H9 (cell line): ENCODE measurements at regions not wholly inside any gene's neighbourhood (a gene's known extent, or its start where the extent isn't known, plus 50 kb on each side); places are given as distances from the start of the nearest gene placed in this dataset.

ENCODE experiments used
- DNase-seq: peaks from one replicate; pipeline ENCODE4 v3.0.0-alpha.2; 2017
- H2AFZ ChIP-seq: one replicate; pipeline ENCODE4 v1.6.1; 2013; ENCODE audit warnings: mild to moderate bottlenecking, low read length, control low read depth, moderate library complexity
- H2AK5ac ChIP-seq: 2 replicates; pipeline ENCODE4 v1.6.1; 2013; ENCODE audit warnings: low read length, control low read depth, mixed read lengths; ENCODE audit not compliant: insufficient read length
- H2BK120ac ChIP-seq: one replicate; pipeline ENCODE4 v1.6.1; 2013; ENCODE audit warnings: low read depth, mild to moderate bottlenecking, low read length, control low read depth, inconsistent platforms; ENCODE audit not compliant: poor library complexity, severe bottlenecking
- H2BK12ac ChIP-seq: 2 replicates; pipeline ENCODE4 v1.6.1; 2013; ENCODE audit warnings: low read length, control low read depth, mixed read lengths, low read depth; ENCODE audit not compliant: insufficient read length
- H2BK15ac ChIP-seq: 2 replicates; pipeline ENCODE4 v1.6.1; 2013; ENCODE audit warnings: low read depth, low read length, control low read depth
- H2BK20ac ChIP-seq: one replicate; pipeline ENCODE4 v1.6.1; 2013; ENCODE audit warnings: low read depth, mild to moderate bottlenecking, low read length, control low read depth, inconsistent platforms; ENCODE audit not compliant: poor library complexity, severe bottlenecking
- H2BK5ac ChIP-seq: 2 replicates; pipeline ENCODE4 v1.6.1; 2013; ENCODE audit warnings: low read length, control low read depth, mixed read lengths; ENCODE audit not compliant: insufficient read length
- H3K14ac ChIP-seq: 2 replicates; pipeline ENCODE4 v1.6.1; 2013; ENCODE audit warnings: low read length, control low read depth; ENCODE audit not compliant: insufficient read depth
- H3K18ac ChIP-seq: 2 replicates; pipeline ENCODE4 v1.6.1; 2013; ENCODE audit warnings: low read depth, mild to moderate bottlenecking, mixed read lengths, low read length, control low read depth; ENCODE audit not compliant: insufficient read length
- H3K23ac ChIP-seq: 2 replicates; pipeline ENCODE4 v1.6.1; 2013; ENCODE audit warnings: low read length, control low read depth, mixed read lengths, low read depth; ENCODE audit not compliant: insufficient read length
- H3K23me2 ChIP-seq: 2 replicates; pipeline ENCODE4 v1.6.1; 2013; ENCODE audit warnings: low read depth, mild to moderate bottlenecking, mixed read lengths, low read length, control low read depth; ENCODE audit not compliant: insufficient read length, poor library complexity, severe bottlenecking
- H3K27ac ChIP-seq: 2 replicates; pipeline ENCODE4 v1.5.1; 2013; ENCODE audit warnings: low read length, control low read depth, mixed read lengths, low read depth; ENCODE audit not compliant: insufficient read length
- H3K27me3 ChIP-seq: 2 replicates; pipeline ENCODE4 v1.6.1; 2013; ENCODE audit warnings: low read length, control low read depth, inconsistent platforms; ENCODE audit not compliant: insufficient read depth
- H3K4ac ChIP-seq: 2 replicates; pipeline ENCODE4 v1.6.1; 2013; ENCODE audit warnings: low read depth, mild to moderate bottlenecking, control low read depth, inconsistent platforms, low read length, moderate library complexity
- H3K4me1 ChIP-seq: 2 replicates; pipeline ENCODE4 v1.6.1; 2013; ENCODE audit warnings: low read length, control low read depth, inconsistent platforms; ENCODE audit not compliant: insufficient read depth
- H3K4me2 ChIP-seq: 2 replicates; pipeline ENCODE4 v1.6.1; 2013; ENCODE audit warnings: low read length, control low read depth, mixed read lengths; ENCODE audit not compliant: insufficient read length, insufficient read depth
- H3K56ac ChIP-seq: 2 replicates; pipeline ENCODE4 v1.6.1; 2013; ENCODE audit warnings: low read depth, mild to moderate bottlenecking, mixed read lengths, low read length, control low read depth; ENCODE audit not compliant: insufficient read length
- H3K79me1 ChIP-seq: 2 replicates; pipeline ENCODE4 v1.6.1; 2013; ENCODE audit warnings: low read depth, mild to moderate bottlenecking, moderate library complexity, low read length, control low read depth, inconsistent platforms; ENCODE audit not compliant: insufficient read depth, poor library complexity, severe bottlenecking
- H3K79me2 ChIP-seq: 2 replicates; pipeline ENCODE4 v1.6.1; 2013; ENCODE audit warnings: low read length, control low read depth, inconsistent platforms; ENCODE audit not compliant: insufficient read depth
- H3K9ac ChIP-seq: 2 replicates; pipeline ENCODE4 v1.6.1; 2013; ENCODE audit warnings: low read length, control low read depth, mixed read lengths; ENCODE audit not compliant: insufficient read length; ENCODE audit errors: extremely low read depth
- H3K9me3 ChIP-seq: one replicate; pipeline ENCODE4 v1.6.1; 2013; ENCODE audit warnings: low read depth, low read length, inconsistent platforms; ENCODE audit not compliant: control insufficient read depth
- H3T11ph ChIP-seq: one replicate; pipeline ENCODE4 v1.6.1; 2013; ENCODE audit warnings: mild to moderate bottlenecking, low read length, control low read depth, inconsistent platforms
- H4K20me1 ChIP-seq: one replicate; pipeline ENCODE4 v1.6.1; 2013; ENCODE audit not compliant: control insufficient read depth, insufficient read length, insufficient read depth
- H4K5ac ChIP-seq: 2 replicates; pipeline ENCODE4 v1.6.1; 2013; ENCODE audit warnings: low read depth, mild to moderate bottlenecking, mixed read lengths, low read length, control low read depth; ENCODE audit not compliant: insufficient read length
- H4K8ac ChIP-seq: replicated peaks from 2 replicates; pipeline ENCODE4 v1.6.1; 2013; ENCODE audit warnings: low read length, control low read depth, mixed read lengths, low read depth; ENCODE audit not compliant: insufficient read length
- H4K91ac ChIP-seq: 2 replicates; pipeline ENCODE4 v1.6.1; 2013; ENCODE audit warnings: low read depth, mild to moderate bottlenecking, moderate library complexity, mixed read lengths, low read length, control low read depth; ENCODE audit not compliant: insufficient read length
- H3K27ac Mint-ChIP-seq, 3 experiments: 2 replicates in 2 of 3; 3 replicates in 1 of 3; pipeline ENCODE4 v1.8.0; 2020 to 2021; ENCODE audit warnings: mixed read lengths in 3 of 3, mild to moderate bottlenecking in 1 of 3, moderate library complexity in 1 of 3
- H3K27me3 Mint-ChIP-seq: 2 replicates; pipeline ENCODE4 v1.8.0; 2021; ENCODE audit warnings: low read depth, mild to moderate bottlenecking, moderate library complexity, mixed read lengths
- H3K36me3 Mint-ChIP-seq, 3 experiments: 2 replicates in 2 of 3; 3 replicates in 1 of 3; pipeline ENCODE4 v1.8.0; 2020 to 2021; ENCODE audit warnings: low read depth in 3 of 3, mixed read lengths in 3 of 3; ENCODE audit not compliant: insufficient read depth in 1 of 3
- H3K4me1 Mint-ChIP-seq, 2 experiments: 2 replicates each; pipeline ENCODE4 v1.8.0; 2020; ENCODE audit warnings: mixed read lengths in 2 of 2
- H3K4me3 Mint-ChIP-seq, 2 experiments: 2 replicates in 1 of 2; 3 replicates in 1 of 2; pipeline ENCODE4 v1.8.0; 2020 to 2021; ENCODE audit warnings: mild to moderate bottlenecking in 2 of 2, mixed read lengths in 2 of 2, moderate library complexity in 1 of 2
- H3K9me3 Mint-ChIP-seq, 2 experiments: 2 replicates in 1 of 2; 3 replicates in 1 of 2; pipeline ENCODE4 v1.8.0; 2020; ENCODE audit warnings: mild to moderate bottlenecking in 2 of 2, mixed read lengths in 2 of 2, moderate library complexity in 1 of 2
- CTCF ChIP-seq: fragments of 200-600 bp; sonication (generic); conservative IDR thresholded peaks from 3 replicates; pipeline ENCODE4 v1.8.0; 2021; ENCODE audit warnings: antibody characterized with exemption, mild to moderate bottlenecking
- WGBS: extraction: QIAGEN DNeasy Blood & Tissue Kit; methylation state at CpG from one replicate; pipeline ENCODE4 v1.1.7; 2013; ENCODE audit warnings: missing lambda C conversion rate, low lambda C conversion rate, mixed read lengths; ENCODE audit not compliant: insufficient read length; ENCODE audit errors: extremely low coverage; 5-methylcytosine and 5-hydroxymethylcytosine counted together

- Histone ChIP-seq H3K9ac (no peak overlapping the region), H3T11ph (no peak overlapping the region), H3K23ac (no peak overlapping the region), H3K79me2 (no peaks in the 10 kb centered on the region), H2AFZ (no peak overlapping the region), H3K4ac (no peak overlapping the region), H2BK120ac (no peak overlapping the region), H3K9me3 (no peaks in the 10 kb centered on the region), H2AK5ac (no peak overlapping the region), H3K23me2 (no peaks in the 10 kb centered on the region), H3K14ac (no peak overlapping the region), H4K91ac (no peak overlapping the region), H4K8ac (no peak overlapping the region), H3K27me3 (no peaks in the 10 kb centered on the region; the same call in 1 of the 2 replicates), H2BK15ac (no peak overlapping the region), H3K4me2 (no peak overlapping the region), H3K79me1 (no peaks in the 10 kb centered on the region), H3K27ac (no peak overlapping the region), H3K56ac (no peak overlapping the region), H3K4me1 (no peaks in the 10 kb centered on the region), H3K18ac (no peak overlapping the region), H4K5ac (no peak overlapping the region), H2BK20ac (no peak overlapping the region), H2BK12ac (no peak overlapping the region), H4K20me1 (no peaks in the 10 kb centered on the region), H2BK5ac (no peak overlapping the region)
- H3K27ac Mint-ChIP-seq: no peak overlapping the region
- no CpG with 5 or more reads among the region's 7 CpGs for WGBS
- H3K36me3 Mint-ChIP-seq: no peaks in the 10 kb centered on the region
- no peak overlapping the region for H3K4me3 Mint-ChIP-seq
- H3K27me3 Mint-ChIP-seq: peaks cover 13% of the 10 kb centered on the region
- no peaks in the 10 kb centered on the region for H3K9me3 Mint-ChIP-seq
- TF ChIP-seq CTCF: no peak
- peaks cover 6 to 7% of the 10 kb centered on the region in 2 experiments; a peak in 3 of 4 replicates for H3K4me1 Mint-ChIP-seq
- no peak for DNase-seq
Observed at GRCh38 chr1:230563591-230563990, 78.7 kb upstream of the COG2 start.
